Duodenal mucosa (tissue), 2 donors: ENCODE measurements at regions not wholly inside any gene's neighbourhood (a gene's known extent, or its start where the extent isn't known, plus 50 kb on each side); places are given as distances from the start of the nearest gene placed in this dataset.

ENCODE experiments used
- H3K27ac ChIP-seq: one replicate; pipeline ENCODE4 v1.7.0; 2013; ENCODE audit warnings: low read depth, low read length
- H3K27me3 ChIP-seq, 2 donors: one replicate each; pipeline ENCODE4 v1.7.0; 2013; ENCODE audit warnings: low read length in 2 of 2, control low read depth in 1 of 2; ENCODE audit not compliant: insufficient read depth in 2 of 2, control insufficient read depth in 1 of 2
- H3K36me3 ChIP-seq, 2 donors: one replicate each; pipeline ENCODE4 v1.7.0; 2013; ENCODE audit warnings: low read length in 2 of 2, control low read depth in 1 of 2; ENCODE audit not compliant: insufficient read depth in 2 of 2, control insufficient read depth in 1 of 2
- H3K4me1 ChIP-seq, 2 donors: one replicate each; pipeline ENCODE4 v1.7.0; 2013; ENCODE audit warnings: low read length in 2 of 2, control low read depth in 1 of 2; ENCODE audit not compliant: insufficient read depth in 2 of 2, control insufficient read depth in 1 of 2
- H3K4me3 ChIP-seq, 2 donors: one replicate each; pipeline ENCODE4 v1.7.0; 2013; ENCODE audit warnings: low read length in 2 of 2, low read depth in 1 of 2
- H3K9ac ChIP-seq, 2 donors: one replicate each; pipeline ENCODE4 v1.7.0; 2013; ENCODE audit warnings: low read length in 2 of 2, low read depth in 1 of 2
- H3K9me3 ChIP-seq, 2 donors: one replicate each; pipeline ENCODE4 v1.7.0; 2013; ENCODE audit warnings: low read length in 2 of 2, control low read depth in 1 of 2; ENCODE audit not compliant: control insufficient read depth in 1 of 2

GRCh38 chr11:45386972-45387371 is 100.8 kb upstream of the SYT13 start:
- H3K36me3 ChIP-seq: no peaks in the 10 kb centered on the region
- peaks cover 0 to 4% of the 10 kb centered on the region in 2 donors for H3K27me3 ChIP-seq
- H3K4me3 ChIP-seq: no peak overlapping the region
- no peak overlapping the region for H3K27ac ChIP-seq
- no peaks in the 10 kb centered on the region for H3K9me3 ChIP-seq
- H3K4me1 ChIP-seq: no peaks in the 10 kb centered on the region
- H3K9ac ChIP-seq: no peak overlapping the region

GRCh38 chr11:45385844-45386243 is 99.7 kb upstream of the SYT13 start:
- Histone ChIP-seq H3K36me3 (no peaks in the 10 kb centered on the region), H3K4me1 (no peaks in the 10 kb centered on the region), H3K27ac (no peak overlapping the region), H3K9ac (no peak overlapping the region), H3K4me3 (no peak overlapping the region), H3K9me3 (no peaks in the 10 kb centered on the region), H3K27me3 (peaks cover 4% of the 10 kb centered on the region in 2 donors)

DNA sequence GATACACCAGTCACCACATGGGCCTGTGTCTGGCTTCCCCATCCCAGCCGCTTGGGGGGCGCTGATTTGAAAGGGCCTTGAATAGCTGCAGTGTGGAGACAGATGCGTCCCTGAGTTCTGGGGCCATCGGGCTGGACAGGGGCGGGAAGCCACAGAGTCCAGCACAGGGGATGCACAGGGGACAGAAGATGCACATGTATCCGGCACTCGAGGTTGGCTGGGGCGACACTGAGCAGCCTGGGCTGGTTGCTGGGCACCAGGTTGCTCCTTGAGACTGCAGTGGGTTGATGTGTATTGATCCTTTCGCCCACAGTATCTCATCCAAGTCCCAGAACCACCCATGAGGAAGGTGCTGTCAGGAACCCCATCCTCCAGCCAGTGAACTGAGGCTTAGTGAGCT is 99.3 kb upstream of the SYT13 start:
- Histone ChIP-seq H3K4me1 (no peaks in the 10 kb centered on the region), H3K9me3 (no peaks in the 10 kb centered on the region), H3K27ac (no peak overlapping the region), H3K9ac (no peak overlapping the region), H3K27me3 (peaks cover 4% of the 10 kb centered on the region in 2 donors), H3K4me3 (no peak overlapping the region), H3K36me3 (no peaks in the 10 kb centered on the region)

DNA sequence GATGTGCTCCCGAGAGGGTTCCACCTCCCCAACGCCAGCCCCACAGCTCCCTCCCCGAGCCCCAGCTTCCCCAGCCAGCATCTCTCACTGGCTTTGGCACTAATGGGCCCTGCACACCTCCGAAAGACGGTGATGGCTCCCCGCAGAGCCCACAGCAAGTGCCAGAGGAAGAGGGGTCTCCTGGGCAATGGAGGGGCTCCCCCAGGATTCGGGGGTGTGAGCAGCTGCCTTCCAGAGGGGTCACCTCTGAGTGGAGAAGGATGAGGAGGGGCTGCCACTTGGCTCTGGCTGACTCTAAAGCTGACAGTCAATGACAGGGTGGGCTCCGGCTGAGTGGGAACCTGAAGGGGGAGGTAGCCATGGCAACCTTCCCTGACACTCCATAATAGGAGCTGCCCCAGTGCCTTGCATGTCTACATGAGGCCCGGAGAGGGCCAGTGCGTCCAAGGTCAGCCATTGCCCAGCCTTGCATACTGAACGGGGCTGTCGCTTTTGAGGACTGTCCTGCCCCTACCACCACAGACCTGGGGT is 98.6 kb upstream of the SYT13 start:
- Histone ChIP-seq H3K27me3 (peaks cover 4% of the 10 kb centered on the region in 2 donors), H3K27ac (no peak overlapping the region), H3K4me1 (no peaks in the 10 kb centered on the region), H3K9ac (no peak overlapping the region), H3K9me3 (no peaks in the 10 kb centered on the region), H3K36me3 (no peaks in the 10 kb centered on the region), H3K4me3 (no peak overlapping the region)

DNA sequence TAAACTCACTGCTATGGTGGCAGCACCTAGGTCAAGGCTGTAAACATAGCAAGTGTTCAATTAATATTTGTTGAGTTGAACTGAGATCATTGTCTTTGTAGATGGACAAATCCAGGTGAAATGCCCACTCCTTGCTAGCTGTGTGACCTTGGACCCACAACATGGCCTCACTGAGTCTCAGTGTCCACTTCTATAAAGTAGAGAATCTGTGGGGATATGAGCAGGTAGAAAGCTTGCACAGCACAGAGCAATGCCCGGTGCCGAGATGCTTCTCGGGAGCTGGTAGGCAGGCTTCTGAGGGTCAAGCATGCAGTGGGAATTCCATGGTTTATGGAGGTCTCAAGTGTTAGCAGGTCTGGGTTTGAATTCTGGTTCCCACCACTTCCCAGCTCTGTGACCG is 97.9 kb upstream of the SYT13 start:
- Histone ChIP-seq H3K9ac (no peak overlapping the region), H3K9me3 (no peaks in the 10 kb centered on the region), H3K36me3 (no peaks in the 10 kb centered on the region), H3K27ac (no peak overlapping the region), H3K27me3 (peaks cover 4% of the 10 kb centered on the region in 2 donors), H3K4me1 (no peaks in the 10 kb centered on the region), H3K4me3 (no peak overlapping the region)

- Histone ChIP-seq H3K4me1 (no peaks in the 10 kb centered on the region), H3K36me3 (no peaks in the 10 kb centered on the region), H3K27me3 (peaks cover 4% of the 10 kb centered on the region in 2 donors), H3K4me3 (no peak overlapping the region), H3K9me3 (no peaks in the 10 kb centered on the region), H3K9ac (no peak overlapping the region), H3K27ac (no peak overlapping the region)
Observed at GRCh38 chr11:45383224-45383623, 97.1 kb upstream of the SYT13 start.

GRCh38 chr11:45382133-45382878 is 96.2 kb upstream of the SYT13 start:
- no peak overlapping the region for H3K27ac ChIP-seq
- H3K4me1 ChIP-seq: no peaks in the 10 kb centered on the region
- H3K4me3 ChIP-seq: no peak overlapping the region
- no peaks in the 10 kb centered on the region for H3K9me3 ChIP-seq
- peaks cover 4% of the 10 kb centered on the region in 2 donors for H3K27me3 ChIP-seq
- H3K36me3 ChIP-seq: no peaks in the 10 kb centered on the region
- no peak overlapping the region for H3K9ac ChIP-seq

- Histone ChIP-seq H3K27me3 (peaks cover 4% of the 10 kb centered on the region in 2 donors), H3K27ac (no peak overlapping the region), H3K4me3 (no peak overlapping the region), H3K9me3 (no peaks in the 10 kb centered on the region), H3K4me1 (no peaks in the 10 kb centered on the region), H3K9ac (no peak overlapping the region), H3K36me3 (no peaks in the 10 kb centered on the region)
Observed at GRCh38 chr11:45379162-45379863, 93.2 kb upstream of the SYT13 start.

DNA sequence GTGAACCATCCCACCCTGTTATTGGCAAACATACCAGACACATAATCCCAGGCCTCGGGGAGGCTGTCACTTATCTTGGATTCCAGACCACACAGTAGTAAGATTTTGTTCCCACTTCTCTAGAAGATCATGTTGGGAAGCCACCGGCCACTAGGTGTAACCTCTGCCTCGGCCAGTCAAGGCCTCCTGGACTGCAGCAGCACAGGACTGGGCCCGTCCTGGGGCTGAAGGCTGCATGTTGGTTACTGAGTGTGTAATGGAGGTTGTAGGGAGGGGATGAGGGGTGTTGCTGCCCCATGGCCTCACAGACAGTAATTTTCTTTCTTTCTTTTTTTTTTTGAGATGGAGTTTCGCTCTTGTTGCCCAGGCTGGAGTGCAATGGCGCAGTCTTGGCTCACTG is 92.4 kb upstream of the SYT13 start:
- no peaks in the 10 kb centered on the region for H3K4me1 ChIP-seq

DNA sequence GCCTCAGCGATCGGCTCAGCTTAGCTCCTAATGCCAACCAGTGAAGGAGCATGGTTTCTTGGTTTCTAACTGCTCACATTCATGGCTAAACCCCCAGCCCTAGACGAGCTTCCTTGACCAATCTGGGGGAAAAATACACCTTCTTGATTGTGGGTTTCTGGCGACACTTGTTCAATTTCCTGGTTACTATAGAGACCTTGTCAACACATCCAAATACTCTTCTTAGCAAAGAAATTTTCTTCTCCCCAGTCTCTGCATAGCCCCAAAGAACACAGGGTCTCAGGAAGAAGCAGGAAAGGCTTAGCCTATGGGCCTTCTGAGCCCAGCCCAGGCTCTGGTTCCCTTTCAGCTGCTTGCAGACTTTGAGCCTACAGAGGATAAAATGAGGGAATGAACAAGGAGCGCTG is 88.5 kb upstream of the SYT13 start:
- Histone ChIP-seq H3K9me3 (no peaks in the 10 kb centered on the region), H3K27me3 (peaks cover 5 to 25% of the 10 kb centered on the region in 2 donors), H3K36me3 (no peaks in the 10 kb centered on the region)

More for the DNA sequence above, 92.4 kb upstream of the SYT13 start:
- Histone ChIP-seq H3K27ac (no peak overlapping the region), H3K9ac (no peak overlapping the region), H3K27me3 (peaks cover 4 to 9% of the 10 kb centered on the region in 2 donors), H3K4me3 (no peak overlapping the region), H3K9me3 (no peaks in the 10 kb centered on the region), H3K36me3 (no peaks in the 10 kb centered on the region)

More for the DNA sequence above, 88.5 kb upstream of the SYT13 start:
- no peak overlapping the region for H3K9ac ChIP-seq
- H3K4me3 ChIP-seq: no peak overlapping the region
- no peaks in the 10 kb centered on the region for H3K4me1 ChIP-seq
- no peak overlapping the region for H3K27ac ChIP-seq
